Hepatocyte (in vitro differentiated cells): ENCODE measurements at regions not wholly inside any gene's neighbourhood (a gene's known extent, or its start where the extent isn't known, plus 50 kb on each side); places are given as distances from the start of the nearest gene placed in this dataset.

ENCODE experiments used
- CTCF ChIP-seq: fragments of 200-600 bp; sonication (generic); IDR thresholded peaks from 2 replicates; pipeline ENCODE4 v1.5.1; 2016; ENCODE audit warnings: antibody characterized with exemption, mild to moderate bottlenecking; ENCODE audit not compliant: poor library complexity
- EZH2 ChIP-seq: fragments of 200-600 bp; sonication (generic); IDR thresholded peaks from 2 replicates; pipeline ENCODE4 v1.6.1; 2016; ENCODE audit warnings: antibody characterized with exemption, mild to moderate bottlenecking, borderline replicate concordance
- EZH2phosphoT487 ChIP-seq: fragments of 200-600 bp; sonication (generic); IDR thresholded peaks from one replicate; pipeline ENCODE4 v1.6.1; 2018; ENCODE audit warnings: antibody characterized with exemption, mild to moderate bottlenecking, low read depth, moderate library complexity; ENCODE audit not compliant: unreplicated experiment, severe bottlenecking

GRCh38 chr6:113140721-113141120 lies 716.4 kb upstream of the MARCKS start:
- TF ChIP-seq CTCF (no peak), EZH2 (no peak), EZH2phosphoT487 (no peak)
